Parathyroid adenoma (tissue), 2 donors: ENCODE measurements at regions not wholly inside any gene's neighbourhood (a gene's known extent, or its start where the extent isn't known, plus 50 kb on each side); places are given as distances from the start of the nearest gene placed in this dataset.
"Not testable (repeated sequence)": the region's sequence is repeated elsewhere in the genome, so short reads cannot be mapped to it uniquely, and the experiment has no call there.

ENCODE experiments used
- H2AFZ ChIP-seq: fragments of 300-600 bp; sonication (generic); one replicate; pipeline ENCODE4 v1.7.0; 2017; ENCODE audit warnings: antibody characterized with exemption, mild to moderate bottlenecking
- H3K27ac ChIP-seq: fragments of 300-600 bp; sonication (generic); one replicate; pipeline ENCODE4 v1.7.0; 2017
- H3K27me3 ChIP-seq: fragments of 300-600 bp; sonication (generic); one replicate; pipeline ENCODE4 v1.7.0; 2017; ENCODE audit warnings: low read length; ENCODE audit not compliant: control insufficient read depth, insufficient read depth
- H3K36me3 ChIP-seq: fragments of 300-600 bp; sonication (generic); one replicate; pipeline ENCODE4 v1.7.0; 2017; ENCODE audit warnings: low read length; ENCODE audit not compliant: control insufficient read depth, insufficient read depth
- H3K4me1 ChIP-seq: fragments of 300-600 bp; sonication (generic); one replicate; pipeline ENCODE4 v1.7.0; 2017; ENCODE audit warnings: control low read depth
- H3K4me2 ChIP-seq: fragments of 300-600 bp; sonication (generic); one replicate; pipeline ENCODE4 v1.7.0; 2017; ENCODE audit warnings: low read length
- H3K4me3 ChIP-seq: fragments of 300-600 bp; sonication (generic); one replicate; pipeline ENCODE4 v1.7.0; 2017; ENCODE audit warnings: low read depth, low read length
- H3K79me2 ChIP-seq: fragments of 300-600 bp; sonication (generic); one replicate; pipeline ENCODE4 v1.7.0; 2017; ENCODE audit warnings: control low read depth
- H3K9ac ChIP-seq: fragments of 300-600 bp; sonication (generic); one replicate; pipeline ENCODE4 v1.7.0; 2017; ENCODE audit warnings: mild to moderate bottlenecking
- H3K9me3 ChIP-seq: fragments of 300-600 bp; sonication (generic); one replicate; pipeline ENCODE4 v1.7.0; 2017; ENCODE audit warnings: low read length; ENCODE audit not compliant: control insufficient read depth
- TF ChIP-seq, protein P1 (sequence below): fragments of 300-600 bp; sonication (generic); IDR thresholded peaks from one replicate; pipeline ENCODE4 v1.7.0; 2017; ENCODE audit warnings: antibody characterized with exemption, mild to moderate bottlenecking
- donor health status: primary hyperparathyroidism.

DNA sequence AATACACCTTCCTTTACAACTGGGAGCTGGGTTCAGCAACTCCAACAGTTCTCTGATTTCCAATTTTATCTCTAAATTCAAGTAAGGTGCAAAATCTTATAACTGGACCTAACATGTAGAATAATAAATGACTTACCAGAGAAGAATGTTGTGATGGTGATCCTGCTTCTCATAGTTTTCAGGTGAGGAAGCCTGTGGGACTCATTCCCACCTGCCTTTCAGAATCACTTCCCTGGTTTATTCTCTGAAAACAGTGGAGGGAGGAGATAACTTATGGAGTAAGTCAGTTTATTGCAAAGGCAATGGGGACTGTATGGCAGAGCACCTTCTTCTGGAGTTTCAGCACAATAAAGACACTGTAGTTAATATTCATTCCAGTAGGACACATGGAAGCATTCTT lies 1188.2 kb upstream of the FAM98A start:
- Histone ChIP-seq H3K4me1 (no peaks in the 10 kb centered on the region), H3K27me3 (no peaks in the 10 kb centered on the region), H3K9ac (no peak overlapping the region), H2AFZ (no peak overlapping the region), H3K27ac (no peak overlapping the region), H3K36me3 (no peaks in the 10 kb centered on the region), H3K9me3 (no peaks in the 10 kb centered on the region), H3K4me2 (no peak overlapping the region), H3K4me3 (no peak overlapping the region), H3K79me2 (no peaks in the 10 kb centered on the region)
- TF ChIP-seq, protein P1, sequence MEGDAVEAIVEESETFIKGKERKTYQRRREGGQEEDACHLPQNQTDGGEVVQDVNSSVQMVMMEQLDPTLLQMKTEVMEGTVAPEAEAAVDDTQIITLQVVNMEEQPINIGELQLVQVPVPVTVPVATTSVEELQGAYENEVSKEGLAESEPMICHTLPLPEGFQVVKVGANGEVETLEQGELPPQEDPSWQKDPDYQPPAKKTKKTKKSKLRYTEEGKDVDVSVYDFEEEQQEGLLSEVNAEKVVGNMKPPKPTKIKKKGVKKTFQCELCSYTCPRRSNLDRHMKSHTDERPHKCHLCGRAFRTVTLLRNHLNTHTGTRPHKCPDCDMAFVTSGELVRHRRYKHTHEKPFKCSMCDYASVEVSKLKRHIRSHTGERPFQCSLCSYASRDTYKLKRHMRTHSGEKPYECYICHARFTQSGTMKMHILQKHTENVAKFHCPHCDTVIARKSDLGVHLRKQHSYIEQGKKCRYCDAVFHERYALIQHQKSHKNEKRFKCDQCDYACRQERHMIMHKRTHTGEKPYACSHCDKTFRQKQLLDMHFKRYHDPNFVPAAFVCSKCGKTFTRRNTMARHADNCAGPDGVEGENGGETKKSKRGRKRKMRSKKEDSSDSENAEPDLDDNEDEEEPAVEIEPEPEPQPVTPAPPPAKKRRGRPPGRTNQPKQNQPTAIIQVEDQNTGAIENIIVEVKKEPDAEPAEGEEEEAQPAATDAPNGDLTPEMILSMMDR, result no peak

DNA sequence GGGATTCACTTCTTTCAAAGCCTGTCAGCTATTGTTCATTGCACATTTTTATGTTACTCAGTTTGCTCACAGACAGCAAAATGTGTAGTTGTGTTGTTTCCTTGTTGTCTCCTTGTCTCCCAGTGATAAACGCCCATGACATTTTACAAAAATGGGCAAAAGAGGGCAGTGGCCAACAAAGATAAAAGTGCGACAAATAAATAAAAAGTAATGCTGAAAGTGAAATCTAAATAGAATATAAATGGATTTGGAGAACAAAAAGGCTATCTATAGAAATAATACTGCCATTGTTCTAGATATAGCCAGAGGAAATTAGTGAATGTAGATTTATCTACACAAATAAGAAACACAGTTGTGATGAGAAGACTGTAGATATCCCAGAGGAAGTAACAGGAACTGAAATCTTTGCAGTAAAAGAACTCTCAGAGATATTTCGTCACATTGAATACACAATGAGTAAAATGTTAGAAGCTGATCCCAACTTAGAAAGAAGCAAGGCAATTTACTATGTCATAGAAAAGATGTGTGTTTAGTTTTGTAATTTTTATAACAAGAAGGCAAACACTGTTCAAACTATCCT lies 1186.2 kb upstream of the FAM98A start:
- Histone ChIP-seq H3K4me3 (no peak overlapping the region), H3K27ac (no peak overlapping the region), H3K27me3 (no peaks in the 10 kb centered on the region), H3K36me3 (no peaks in the 10 kb centered on the region), H3K4me2 (no peak overlapping the region), H3K9me3 (no peaks in the 10 kb centered on the region), H3K9ac (no peak overlapping the region), H2AFZ (no peak overlapping the region), H3K4me1 (no peaks in the 10 kb centered on the region), H3K79me2 (no peaks in the 10 kb centered on the region)
- TF ChIP-seq, protein P1, result no peak

DNA sequence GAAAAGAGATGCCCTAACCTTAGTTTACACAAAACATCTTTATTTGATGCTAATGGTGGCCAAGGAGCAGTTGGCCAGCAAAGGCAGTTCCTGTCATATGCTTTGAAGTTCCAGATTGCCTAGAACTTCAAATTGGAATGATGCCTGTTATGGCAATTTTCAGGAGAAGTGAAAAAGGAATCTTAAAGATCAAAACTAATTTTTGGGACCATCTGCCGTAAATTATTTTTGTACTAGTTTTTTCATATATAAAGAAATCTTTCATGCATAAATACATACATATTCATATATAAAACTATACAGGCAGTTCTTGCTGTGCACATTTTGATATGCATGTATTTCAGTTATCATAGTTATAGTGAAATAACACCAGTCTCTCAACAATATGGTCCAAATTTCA lies 1185.6 kb upstream of the FAM98A start:
- Histone ChIP-seq H3K4me1 (no peaks in the 10 kb centered on the region), H3K27me3 (no peaks in the 10 kb centered on the region), H3K36me3 (no peaks in the 10 kb centered on the region), H3K4me2 (no peak overlapping the region), H3K79me2 (no peaks in the 10 kb centered on the region), H3K27ac (no peak overlapping the region), H3K9ac (no peak overlapping the region), H3K4me3 (no peak overlapping the region), H3K9me3 (no peaks in the 10 kb centered on the region), H2AFZ (no peak overlapping the region)
- TF ChIP-seq, protein P1, result no peak

DNA sequence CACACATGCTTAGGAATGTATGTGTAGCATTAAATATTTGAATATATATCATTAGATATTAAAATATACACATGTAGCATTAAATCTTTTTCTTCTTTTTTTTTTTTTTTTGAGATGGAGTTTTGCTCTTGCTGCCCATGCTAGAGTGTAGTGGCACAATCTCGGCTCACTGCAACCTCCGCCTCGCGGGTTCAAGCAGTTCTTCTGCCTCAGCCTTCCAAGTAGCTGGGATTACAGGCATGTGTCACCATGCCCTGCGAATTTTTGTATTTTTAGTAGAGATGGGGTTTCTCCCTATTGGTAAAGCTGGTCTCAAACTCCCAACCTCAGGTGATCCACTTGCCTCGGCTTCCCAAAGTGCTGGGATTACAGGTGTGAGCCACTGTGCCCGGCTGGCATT lies 1151.6 kb upstream of the FAM98A start:
- H3K4me2 ChIP-seq, H3K27me3 ChIP-seq, H3K4me3 ChIP-seq, H3K36me3 ChIP-seq, H3K4me1 ChIP-seq, H3K9me3 ChIP-seq, H2AFZ ChIP-seq, H3K27ac ChIP-seq, H3K79me2 ChIP-seq, H3K9ac ChIP-seq: not testable (repeated sequence)

DNA sequence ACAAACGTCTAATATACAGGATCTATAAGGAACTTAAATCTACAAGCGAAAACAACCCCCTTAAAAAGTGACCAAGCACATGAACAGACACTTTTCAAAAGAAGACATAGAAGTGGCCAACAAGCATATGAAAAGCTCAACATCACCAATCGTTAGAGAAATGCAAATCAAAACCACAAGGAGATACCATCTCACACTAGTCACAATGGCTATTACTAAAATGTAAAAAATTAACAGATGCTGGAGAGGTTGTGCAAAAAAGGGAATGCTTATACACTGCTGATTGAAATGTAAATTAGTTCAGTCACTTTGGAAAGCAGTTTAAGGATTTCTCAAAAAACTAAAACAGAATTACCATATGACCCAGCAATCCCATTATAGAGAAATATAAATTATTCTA lies 1148.5 kb upstream of the FAM98A start:
- no peaks in the 10 kb centered on the region for H3K27me3 ChIP-seq
- no peaks in the 10 kb centered on the region for H3K36me3 ChIP-seq
- no peak overlapping the region for H3K9ac ChIP-seq
- no peak overlapping the region for H3K27ac ChIP-seq
- no peak overlapping the region for H3K4me3 ChIP-seq
- no peaks in the 10 kb centered on the region for H3K4me1 ChIP-seq
- H3K4me2 ChIP-seq, result no peak overlapping the region
- TF ChIP-seq, protein P1, result no peak
- H2AFZ ChIP-seq, result no peak overlapping the region
- H3K9me3 ChIP-seq, result no peaks in the 10 kb centered on the region
- H3K79me2 ChIP-seq, result no peaks in the 10 kb centered on the region
